HepG2 (cell line): ENCODE measurements at regions not wholly inside any gene's neighbourhood (a gene's known extent, or its start where the extent isn't known, plus 50 kb on each side); places are given as distances from the start of the nearest gene placed in this dataset.

Source experiments
- HCFC1 ChIP-seq: fragments of 150-350 bp; IDR thresholded peaks from 2 replicates; pipeline ENCODE4 v1.6.1; 2014; ENCODE audit warnings: low read depth, low read length
- NFKB2 ChIP-seq: sonication (generic); formaldehyde crosslinking; IDR thresholded peaks from 2 replicates; pipeline ENCODE4 v1.4.0; 2020; ENCODE audit warnings: missing genetic modification reagents, borderline replicate concordance
- POLR2AphosphoS5 ChIP-seq: IDR thresholded peaks from 2 replicates; pipeline ENCODE4 v1.6.1; 2012; ENCODE audit warnings: low read depth, low read length
- ZNF143 ChIP-seq: sonication (generic); formaldehyde crosslinking; IDR thresholded peaks from 2 replicates; pipeline ENCODE4 v1.4.0; 2020; ENCODE audit warnings: missing genetic modification reagents
- ZNF580 ChIP-seq: IDR thresholded peaks from 2 replicates; pipeline ENCODE4 v1.6.1; 2016; ENCODE audit warnings: low read depth, borderline replicate concordance
- TF ChIP-seq, protein P1 (sequence below): sonication (generic); formaldehyde crosslinking; IDR thresholded peaks from 2 replicates; pipeline ENCODE4 v1.5.0; 2020; ENCODE audit warnings: mild to moderate bottlenecking, missing genetic modification reagents, borderline replicate concordance
- TF ChIP-seq, protein P2 (sequence below): sonication (generic); formaldehyde crosslinking; IDR thresholded peaks from 2 replicates; pipeline ENCODE4 v1.8.0; 2022; ENCODE audit warnings: mild to moderate bottlenecking, missing genetic modification reagents; ENCODE audit not compliant: insufficient replicate concordance

GRCh38 chr2:144180131-144180530 is 339.8 kb downstream of the ZEB2 start:
- TF ChIP-seq, protein P1, sequence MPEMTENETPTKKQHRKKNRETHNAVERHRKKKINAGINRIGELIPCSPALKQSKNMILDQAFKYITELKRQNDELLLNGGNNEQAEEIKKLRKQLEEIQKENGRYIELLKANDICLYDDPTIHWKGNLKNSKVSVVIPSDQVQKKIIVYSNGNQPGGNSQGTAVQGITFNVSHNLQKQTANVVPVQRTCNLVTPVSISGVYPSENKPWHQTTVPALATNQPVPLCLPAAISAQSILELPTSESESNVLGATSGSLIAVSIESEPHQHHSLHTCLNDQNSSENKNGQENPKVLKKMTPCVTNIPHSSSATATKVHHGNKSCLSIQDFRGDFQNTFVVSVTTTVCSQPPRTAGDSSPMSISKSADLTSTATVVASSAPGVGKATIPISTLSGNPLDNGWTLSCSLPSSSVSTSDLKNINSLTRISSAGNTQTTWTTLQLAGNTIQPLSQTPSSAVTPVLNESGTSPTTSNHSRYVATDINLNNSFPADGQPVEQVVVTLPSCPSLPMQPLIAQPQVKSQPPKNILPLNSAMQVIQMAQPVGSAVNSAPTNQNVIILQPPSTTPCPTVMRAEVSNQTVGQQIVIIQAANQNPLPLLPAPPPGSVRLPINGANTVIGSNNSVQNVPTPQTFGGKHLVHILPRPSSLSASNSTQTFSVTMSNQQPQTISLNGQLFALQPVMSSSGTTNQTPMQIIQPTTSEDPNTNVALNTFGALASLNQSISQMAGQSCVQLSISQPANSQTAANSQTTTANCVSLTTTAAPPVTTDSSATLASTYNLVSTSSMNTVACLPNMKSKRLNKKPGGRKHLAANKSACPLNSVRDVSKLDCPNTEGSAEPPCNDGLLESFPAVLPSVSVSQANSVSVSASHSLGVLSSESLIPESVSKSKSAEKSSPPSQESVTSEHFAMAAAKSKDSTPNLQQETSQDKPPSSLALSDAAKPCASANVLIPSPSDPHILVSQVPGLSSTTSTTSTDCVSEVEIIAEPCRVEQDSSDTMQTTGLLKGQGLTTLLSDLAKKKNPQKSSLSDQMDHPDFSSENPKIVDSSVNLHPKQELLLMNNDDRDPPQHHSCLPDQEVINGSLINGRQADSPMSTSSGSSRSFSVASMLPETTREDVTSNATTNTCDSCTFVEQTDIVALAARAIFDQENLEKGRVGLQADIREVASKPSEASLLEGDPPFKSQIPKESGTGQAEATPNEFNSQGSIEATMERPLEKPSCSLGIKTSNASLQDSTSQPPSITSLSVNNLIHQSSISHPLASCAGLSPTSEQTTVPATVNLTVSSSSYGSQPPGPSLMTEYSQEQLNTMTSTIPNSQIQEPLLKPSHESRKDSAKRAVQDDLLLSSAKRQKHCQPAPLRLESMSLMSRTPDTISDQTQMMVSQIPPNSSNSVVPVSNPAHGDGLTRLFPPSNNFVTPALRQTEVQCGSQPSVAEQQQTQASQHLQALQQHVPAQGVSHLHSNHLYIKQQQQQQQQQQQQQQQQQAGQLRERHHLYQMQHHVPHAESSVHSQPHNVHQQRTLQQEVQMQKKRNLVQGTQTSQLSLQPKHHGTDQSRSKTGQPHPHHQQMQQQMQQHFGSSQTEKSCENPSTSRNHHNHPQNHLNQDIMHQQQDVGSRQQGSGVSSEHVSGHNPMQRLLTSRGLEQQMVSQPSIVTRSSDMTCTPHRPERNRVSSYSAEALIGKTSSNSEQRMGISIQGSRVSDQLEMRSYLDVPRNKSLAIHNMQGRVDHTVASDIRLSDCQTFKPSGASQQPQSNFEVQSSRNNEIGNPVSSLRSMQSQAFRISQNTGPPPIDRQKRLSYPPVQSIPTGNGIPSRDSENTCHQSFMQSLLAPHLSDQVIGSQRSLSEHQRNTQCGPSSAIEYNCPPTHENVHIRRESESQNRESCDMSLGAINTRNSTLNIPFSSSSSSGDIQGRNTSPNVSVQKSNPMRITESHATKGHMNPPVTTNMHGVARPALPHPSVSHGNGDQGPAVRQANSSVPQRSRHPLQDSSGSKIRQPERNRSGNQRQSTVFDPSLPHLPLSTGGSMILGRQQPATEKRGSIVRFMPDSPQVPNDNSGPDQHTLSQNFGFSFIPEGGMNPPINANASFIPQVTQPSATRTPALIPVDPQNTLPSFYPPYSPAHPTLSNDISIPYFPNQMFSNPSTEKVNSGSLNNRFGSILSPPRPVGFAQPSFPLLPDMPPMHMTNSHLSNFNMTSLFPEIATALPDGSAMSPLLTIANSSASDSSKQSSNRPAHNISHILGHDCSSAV (CRISPR knock-in tag) = no peak
- TF ChIP-seq NFKB2 (CRISPR knock-in tag) = no peak
- no peak for TF ChIP-seq HCFC1
- TF ChIP-seq ZNF143 (CRISPR knock-in tag) = no peak
- TF ChIP-seq POLR2AphosphoS5 = no peak
- no peak for TF ChIP-seq ZNF580 (CRISPR knock-in tag)
- TF ChIP-seq, protein P2, sequence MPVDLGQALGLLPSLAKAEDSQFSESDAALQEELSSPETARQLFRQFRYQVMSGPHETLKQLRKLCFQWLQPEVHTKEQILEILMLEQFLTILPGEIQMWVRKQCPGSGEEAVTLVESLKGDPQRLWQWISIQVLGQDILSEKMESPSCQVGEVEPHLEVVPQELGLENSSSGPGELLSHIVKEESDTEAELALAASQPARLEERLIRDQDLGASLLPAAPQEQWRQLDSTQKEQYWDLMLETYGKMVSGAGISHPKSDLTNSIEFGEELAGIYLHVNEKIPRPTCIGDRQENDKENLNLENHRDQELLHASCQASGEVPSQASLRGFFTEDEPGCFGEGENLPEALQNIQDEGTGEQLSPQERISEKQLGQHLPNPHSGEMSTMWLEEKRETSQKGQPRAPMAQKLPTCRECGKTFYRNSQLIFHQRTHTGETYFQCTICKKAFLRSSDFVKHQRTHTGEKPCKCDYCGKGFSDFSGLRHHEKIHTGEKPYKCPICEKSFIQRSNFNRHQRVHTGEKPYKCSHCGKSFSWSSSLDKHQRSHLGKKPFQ (CRISPR knock-in tag) = no peak
